HG02938 (cell line): ENCODE measurements at regions not wholly inside any gene's neighbourhood (a gene's known extent, or its start where the extent isn't known, plus 50 kb on each side); places are given as distances from the start of the nearest gene placed in this dataset.
A peak's percentile ranks its signal among the peaks of the same experiment; 100 is the strongest.
"Not testable (repeated sequence)": the region's sequence is repeated elsewhere in the genome, so short reads cannot be mapped to it uniquely, and the experiment has no call there.

Source experiments
- ATAC-seq: cut with Tn5 transposase; IDR thresholded peaks from one replicate; pipeline ENCODE4 v1.9.1; 2021; ENCODE audit warnings: mild to moderate bottlenecking, moderate library complexity; ENCODE audit not compliant: unreplicated experiment

DNA sequence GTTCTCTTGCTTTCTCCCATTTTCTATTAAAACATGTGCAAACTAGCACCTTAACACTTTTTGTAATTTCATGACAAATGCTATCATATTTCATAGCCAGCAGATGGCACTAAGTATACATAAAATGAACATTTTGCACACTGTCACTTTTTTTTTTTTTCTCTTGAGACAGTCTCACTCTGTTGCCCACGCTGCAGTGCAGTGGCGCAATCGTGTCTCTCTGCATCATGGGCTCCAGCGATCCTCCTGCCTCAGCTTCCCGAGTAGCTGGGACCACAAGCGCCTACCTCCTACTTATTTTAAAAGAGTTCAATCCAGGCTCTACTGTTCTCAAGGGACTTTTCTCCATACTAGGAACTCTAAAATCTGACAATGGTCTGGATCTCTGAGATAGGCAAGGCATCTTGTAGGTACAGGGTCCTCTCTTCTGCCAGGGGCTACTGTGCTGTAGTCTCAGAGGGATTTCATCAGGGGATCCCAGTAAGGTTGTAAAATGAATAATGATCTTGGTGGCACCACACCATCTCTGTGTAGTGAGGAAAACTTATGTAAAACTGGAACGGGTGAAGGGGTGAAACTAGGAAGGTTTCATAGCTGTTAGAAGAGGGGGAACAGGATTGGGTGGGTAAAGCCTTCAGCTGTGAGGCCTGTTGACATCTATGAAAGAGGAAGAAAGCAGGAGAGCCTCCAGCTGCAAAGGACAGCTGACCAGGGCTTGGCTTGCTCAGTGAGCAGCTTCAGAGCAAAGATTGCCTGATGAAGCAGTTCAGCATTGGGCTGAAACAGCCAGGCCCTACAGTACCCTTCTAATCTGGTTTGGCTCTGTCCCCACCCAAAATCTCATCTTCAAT, 196.9 kb downstream of the AVL9 start:
- ATAC-seq: peak; percentile 82

DNA sequence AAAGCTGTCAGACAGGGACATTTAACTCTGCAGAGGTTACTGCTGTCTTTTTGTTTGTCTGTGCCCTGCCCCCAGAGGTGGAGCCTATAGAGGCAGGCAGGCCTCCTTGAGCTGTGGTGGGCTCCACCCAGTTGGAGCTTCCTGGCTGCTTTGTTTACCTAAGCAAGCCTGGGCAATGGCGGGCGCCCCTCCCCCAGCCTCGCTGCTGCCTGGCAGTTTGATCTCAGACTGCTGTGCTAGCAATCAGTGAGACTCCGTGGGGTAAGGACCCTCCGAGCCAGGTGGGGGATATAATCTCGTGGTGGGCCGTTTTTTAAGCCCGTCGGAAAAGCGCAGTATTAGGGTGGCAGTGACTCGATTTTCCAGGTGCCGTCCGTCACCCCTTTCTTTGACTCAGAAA, 192.8 kb downstream of the AVL9 start:
- ATAC-seq: not testable (repeated sequence)

DNA sequence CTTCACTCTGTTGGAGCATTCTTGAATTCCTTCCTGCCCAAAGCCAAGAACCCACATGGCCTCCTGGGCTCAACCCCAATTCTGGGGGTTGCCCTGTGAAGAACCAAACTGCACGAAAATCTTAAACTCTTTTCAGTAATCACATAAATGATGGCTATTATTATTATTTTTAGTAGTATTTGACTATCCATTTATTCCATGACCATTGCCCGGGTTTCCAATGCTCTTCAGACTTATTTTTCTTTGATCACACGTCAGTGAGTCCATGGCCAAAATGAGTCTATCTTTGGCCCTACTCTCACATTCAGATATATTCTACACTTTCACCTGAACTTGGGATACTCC, 185.9 kb downstream of the AVL9 start:
- ATAC-seq: no peak

DNA sequence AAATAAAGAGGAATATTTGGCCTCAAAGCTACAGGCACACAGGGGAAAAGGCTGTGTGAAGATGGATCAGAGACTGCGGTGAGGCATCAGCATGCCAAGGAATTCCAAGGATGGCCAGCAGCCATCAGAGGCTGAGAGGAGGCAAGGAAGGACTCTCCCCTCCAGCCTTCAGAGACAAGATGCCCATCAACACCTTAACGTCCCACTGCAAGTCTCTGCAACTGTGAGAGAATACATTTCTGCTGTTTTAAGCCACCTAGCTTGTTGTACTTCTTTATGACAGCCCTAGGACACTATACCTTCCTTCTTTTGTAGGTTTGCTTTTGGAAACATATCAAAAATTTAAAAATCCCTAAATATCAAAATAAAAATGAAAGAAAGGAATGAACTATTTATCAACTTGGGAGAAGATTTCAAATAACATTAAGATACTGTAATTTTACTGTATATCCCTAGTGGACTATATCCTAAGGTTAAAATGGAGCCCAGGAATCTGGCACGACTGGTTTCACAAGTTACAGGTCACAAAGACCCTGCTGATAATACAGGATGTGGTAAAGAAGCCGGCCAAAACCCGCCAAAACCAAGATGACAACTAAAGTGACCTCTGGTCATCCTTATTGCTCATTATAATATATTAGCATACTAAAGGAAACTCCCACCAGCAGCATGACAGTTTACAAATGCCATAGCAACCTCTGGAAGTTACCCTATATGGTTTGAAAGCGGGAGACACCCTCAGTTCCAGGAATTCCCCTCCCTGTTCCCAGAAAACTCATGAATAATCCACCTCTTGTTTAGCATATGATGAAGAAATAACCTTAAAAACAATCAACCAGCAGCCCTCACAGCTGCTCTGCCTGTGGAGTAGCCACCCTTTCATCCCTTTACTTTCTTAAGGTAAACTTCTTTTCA, 185.2 kb downstream of the AVL9 start:
- ATAC-seq: no peak

DNA sequence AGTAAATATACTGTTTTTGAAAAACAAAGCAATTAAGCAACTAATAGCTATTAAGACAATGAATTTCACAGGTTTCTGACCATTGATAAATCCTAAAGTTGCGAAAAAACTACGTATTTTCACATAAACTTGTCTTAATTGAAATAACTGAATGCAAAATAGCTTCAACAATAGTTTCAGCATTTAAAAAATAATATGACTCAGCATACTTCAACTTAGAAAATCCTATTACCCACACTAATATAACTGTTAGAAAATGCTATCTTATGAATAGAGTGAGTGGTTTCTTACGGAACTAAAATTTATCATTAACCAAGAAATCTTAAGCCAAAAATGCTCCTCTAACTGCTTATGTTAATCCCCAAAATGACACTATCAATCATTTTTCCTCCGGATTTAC, 183.9 kb downstream of the AVL9 start:
- ATAC-seq: no peak

DNA sequence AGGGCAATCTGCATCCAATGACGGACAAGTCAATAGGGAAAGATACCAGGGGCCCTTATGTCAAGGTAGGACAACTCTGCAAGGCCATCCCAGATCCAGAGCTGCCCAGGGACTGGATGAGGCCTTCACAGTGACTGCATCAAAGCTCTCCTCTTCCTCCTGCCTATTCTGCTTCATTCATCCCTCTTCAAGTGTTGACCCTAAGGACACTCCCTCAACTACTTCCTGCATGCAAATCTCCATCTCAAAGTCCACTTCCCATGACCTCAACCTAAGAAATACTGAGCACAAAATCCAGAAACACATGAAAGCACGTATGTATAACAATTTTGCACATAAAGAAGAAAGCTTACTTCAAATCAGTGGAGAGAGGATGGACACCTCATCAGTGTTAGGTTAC, 182.3 kb downstream of the AVL9 start:
- no peak for ATAC-seq

GRCh38 chr7:32676249-32676941, 181.1 kb downstream of the AVL9 start:
- ATAC-seq: no peak

- ATAC-seq: no peak
Measured at GRCh38 chr7:32673275-32673983, 178.1 kb downstream of the AVL9 start.

GRCh38 chr7:32670110-32671025, 175.1 kb downstream of the AVL9 start:
- no peak for ATAC-seq

DNA sequence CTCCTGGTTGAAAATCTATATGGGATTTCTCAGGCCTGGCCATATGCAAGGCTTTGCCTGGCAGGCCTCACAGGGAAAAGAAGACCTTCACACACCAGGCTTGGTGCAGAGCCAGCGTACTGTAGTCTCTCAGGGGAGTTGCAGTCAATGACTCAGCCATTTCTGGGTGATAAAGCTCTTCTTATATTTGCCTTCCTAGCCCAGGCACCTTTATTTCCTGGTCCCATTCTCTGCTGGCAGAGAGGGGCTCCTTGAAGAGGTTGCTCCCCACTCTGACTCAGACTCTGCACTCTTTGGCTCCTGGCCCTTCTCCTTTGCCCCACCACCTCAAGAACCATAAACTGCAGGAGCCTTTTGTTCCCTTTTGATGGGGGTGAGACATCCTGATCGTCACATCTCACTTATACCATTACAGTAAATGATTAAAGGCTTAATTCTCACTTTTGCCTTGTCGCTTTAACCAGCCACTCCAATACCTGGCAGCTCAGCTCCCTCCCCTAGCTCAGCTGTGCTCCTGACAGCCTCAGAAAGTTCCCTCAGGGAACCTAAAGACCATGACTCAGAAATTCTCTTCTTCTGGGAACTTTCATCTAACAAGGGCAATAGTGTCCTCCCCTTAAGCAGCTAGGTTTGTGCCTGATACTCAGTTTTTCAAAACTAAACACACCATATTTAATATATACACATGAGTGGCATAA, 174.0 kb downstream of the AVL9 start:
- ATAC-seq: not testable (repeated sequence)

GRCh38 chr7:32668387-32669097, 173.3 kb downstream of the AVL9 start:
- ATAC-seq: not testable (repeated sequence)

- not testable (repeated sequence) for ATAC-seq
Measured at GRCh38 chr7:32667586-32667985, 172.3 kb downstream of the AVL9 start.

GRCh38 chr7:32663805-32664211, 168.5 kb downstream of the AVL9 start:
- ATAC-seq: not testable (repeated sequence)

- not testable (repeated sequence) for ATAC-seq
Measured at GRCh38 chr7:32662509-32662908, 167.2 kb downstream of the AVL9 start.

- no peak for ATAC-seq
Measured at GRCh38 chr7:32661929-32662328, 166.6 kb downstream of the AVL9 start.

DNA sequence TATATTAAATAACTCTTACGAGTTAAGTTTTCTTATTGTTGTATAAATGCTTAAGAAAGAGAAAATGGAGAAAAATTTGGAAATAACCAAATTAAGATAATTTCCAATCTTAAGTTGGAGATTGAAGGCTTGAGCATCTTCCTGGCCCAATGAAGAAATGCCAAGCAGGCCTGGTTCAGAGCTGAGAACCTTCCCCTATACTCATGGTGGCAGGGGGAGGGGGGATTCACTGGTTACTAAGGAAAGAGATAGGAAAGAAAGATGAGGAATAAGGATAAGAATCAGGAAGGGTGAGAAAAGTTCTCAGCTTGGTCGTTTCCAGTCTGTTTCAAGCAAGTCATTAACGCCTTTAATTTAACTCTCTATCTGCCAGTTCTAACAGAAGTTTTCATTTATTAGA, 166.2 kb downstream of the AVL9 start:
- ATAC-seq: no peak

DNA sequence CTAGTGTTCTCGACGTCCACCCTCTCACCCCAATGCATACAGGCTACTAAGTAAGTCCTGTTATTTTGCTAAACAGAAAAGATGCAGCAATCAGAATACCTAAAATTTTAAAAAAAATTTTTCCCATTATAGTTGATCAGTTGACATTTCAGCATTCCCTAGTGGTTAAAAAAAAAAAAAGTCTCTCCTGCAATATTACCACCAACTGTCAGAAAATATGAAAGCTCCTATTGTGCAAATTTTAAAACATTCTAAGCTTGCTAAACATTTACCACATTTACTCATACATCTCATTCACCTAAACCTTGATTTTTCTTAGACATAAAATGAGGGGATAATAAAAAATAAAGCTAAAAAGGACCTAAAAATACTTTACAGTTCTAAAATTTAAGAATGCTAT, 165.6 kb downstream of the AVL9 start:
- ATAC-seq: no peak

GRCh38 chr7:32659853-32660252, 164.6 kb downstream of the AVL9 start:
- no peak for ATAC-seq
